GM21390 (cell line): ENCODE measurements at regions not wholly inside any gene's neighbourhood (a gene's known extent, or its start where the extent isn't known, plus 50 kb on each side); places are given as distances from the start of the nearest gene placed in this dataset.
"Not testable (repeated sequence)": the region's sequence is repeated elsewhere in the genome, so short reads cannot be mapped to it uniquely, and the experiment has no call there.

ENCODE experiments used
- ATAC-seq: cut with Tn5 transposase; IDR thresholded peaks from one replicate; pipeline ENCODE4 v1.9.1; 2021; ENCODE audit not compliant: unreplicated experiment

- no peak for ATAC-seq
Measured at GRCh38 chr11:37948258-37948657, 1350.2 kb upstream of the RAG2 start.

- ATAC-seq, result no peak
Measured at GRCh38 chr11:37947821-37948220, 1349.8 kb upstream of the RAG2 start.

GRCh38 chr11:37946155-37946766 is 1348.2 kb upstream of the RAG2 start:
- peak; percentile 88 for ATAC-seq

GRCh38 chr11:37942081-37942480 is 1344.0 kb upstream of the RAG2 start:
- ATAC-seq, result no peak

- no peak for ATAC-seq
Measured at GRCh38 chr11:37929100-37929653, 1331.1 kb upstream of the RAG2 start.

DNA sequence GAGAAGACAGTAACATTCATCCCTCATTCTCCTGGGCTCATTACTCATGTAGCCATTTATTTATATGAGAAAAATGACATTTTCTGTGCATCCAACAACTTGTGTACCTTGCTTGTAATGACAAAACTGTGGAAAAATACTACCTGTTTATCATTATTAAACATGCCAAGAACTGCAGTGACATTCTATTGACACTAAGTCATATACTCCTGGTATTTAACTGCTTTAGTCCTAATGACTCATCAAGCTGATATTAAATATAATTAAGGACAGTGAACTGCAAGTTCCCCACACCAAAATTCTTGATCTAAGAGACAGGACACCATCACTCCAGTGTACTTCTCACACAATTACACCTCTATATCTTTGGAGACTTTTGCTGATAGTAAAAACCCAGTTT is 1328.7 kb upstream of the RAG2 start:
- ATAC-seq, result no peak

DNA sequence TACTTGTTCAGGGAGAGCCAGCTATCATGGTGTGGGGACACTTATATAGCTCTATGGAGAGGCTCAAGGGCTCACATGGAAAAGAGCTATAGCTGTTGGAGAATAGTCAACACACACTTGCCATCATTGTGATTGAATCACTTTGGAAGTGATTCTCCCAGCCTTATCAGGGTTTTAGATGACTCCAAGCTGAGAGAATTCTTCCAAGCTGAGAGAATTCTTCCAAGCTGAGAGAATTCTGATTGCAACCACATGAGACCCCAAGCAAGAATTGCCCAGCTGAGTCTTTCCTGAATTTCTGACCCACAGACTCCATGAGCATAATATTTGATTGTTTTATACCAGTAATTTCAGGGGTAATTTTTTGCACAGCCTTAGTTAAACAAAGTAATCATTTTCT is 1318.3 kb upstream of the RAG2 start:
- ATAC-seq, result no peak

DNA sequence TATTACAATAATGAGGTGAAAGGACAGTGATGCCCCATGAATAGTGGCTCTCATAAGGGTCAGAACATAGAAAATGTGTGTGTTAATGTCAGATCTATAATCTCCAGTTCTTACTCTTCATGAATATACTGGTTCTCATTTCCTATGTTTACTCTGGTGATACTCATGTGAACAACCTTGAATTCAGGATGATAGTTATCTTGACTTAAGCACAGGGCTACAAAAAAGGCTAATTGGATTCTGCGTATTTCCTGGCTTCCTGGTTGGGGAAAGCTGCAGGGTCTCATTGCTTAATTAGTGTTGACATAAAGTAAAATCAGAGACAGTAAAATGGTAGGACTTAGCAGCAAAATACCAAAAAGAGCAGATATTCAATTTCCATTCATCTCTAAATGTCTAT is 1316.8 kb upstream of the RAG2 start:
- no peak for ATAC-seq

- ATAC-seq, result no peak
Measured at GRCh38 chr11:37908219-37908548, 1310.1 kb upstream of the RAG2 start.

GRCh38 chr11:37907436-37908218 is 1309.6 kb upstream of the RAG2 start:
- no peak for ATAC-seq

- ATAC-seq, result no peak
Measured at GRCh38 chr11:37905707-37906417, 1307.8 kb upstream of the RAG2 start.

DNA sequence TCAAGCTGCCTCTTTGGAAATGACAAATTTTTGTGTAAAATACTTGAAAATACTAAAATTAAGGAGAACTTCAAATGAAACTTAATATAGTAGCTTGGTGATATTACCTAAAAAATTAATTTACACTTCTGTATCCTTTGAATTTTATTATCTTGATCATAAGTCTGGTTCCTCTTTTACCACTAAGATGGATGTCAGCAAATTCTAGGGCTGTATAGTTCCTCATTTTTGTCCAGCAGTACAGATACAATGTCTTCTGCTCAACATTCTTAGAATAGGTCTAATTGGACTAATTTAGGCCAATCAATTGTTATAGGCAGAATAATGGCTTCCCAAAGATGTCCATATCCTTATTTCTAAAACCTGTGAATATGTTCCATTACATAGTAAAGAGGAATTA is 1298.0 kb upstream of the RAG2 start:
- no peak for ATAC-seq

DNA sequence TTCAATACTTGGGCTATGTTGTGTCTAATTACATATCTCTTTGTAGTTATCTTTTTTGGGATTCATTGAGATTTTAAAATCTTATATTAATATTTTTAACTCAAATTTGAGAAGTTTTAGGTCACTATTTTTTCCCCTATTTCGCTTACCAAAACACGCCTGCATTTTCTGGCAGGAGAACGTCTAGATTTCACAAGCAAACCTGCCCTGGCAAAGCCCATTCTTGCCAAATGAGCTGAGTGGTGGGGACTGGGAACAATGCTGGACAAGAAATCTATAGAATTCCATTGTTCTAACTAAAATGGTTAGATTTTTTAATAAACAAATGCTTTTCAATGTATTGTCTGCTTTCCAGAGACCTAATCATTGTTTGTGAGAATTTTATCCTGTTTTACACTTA is 1283.7 kb upstream of the RAG2 start:
- ATAC-seq, result no peak

GRCh38 chr11:37861671-37862070 is 1263.6 kb upstream of the RAG2 start:
- ATAC-seq, result no peak

DNA sequence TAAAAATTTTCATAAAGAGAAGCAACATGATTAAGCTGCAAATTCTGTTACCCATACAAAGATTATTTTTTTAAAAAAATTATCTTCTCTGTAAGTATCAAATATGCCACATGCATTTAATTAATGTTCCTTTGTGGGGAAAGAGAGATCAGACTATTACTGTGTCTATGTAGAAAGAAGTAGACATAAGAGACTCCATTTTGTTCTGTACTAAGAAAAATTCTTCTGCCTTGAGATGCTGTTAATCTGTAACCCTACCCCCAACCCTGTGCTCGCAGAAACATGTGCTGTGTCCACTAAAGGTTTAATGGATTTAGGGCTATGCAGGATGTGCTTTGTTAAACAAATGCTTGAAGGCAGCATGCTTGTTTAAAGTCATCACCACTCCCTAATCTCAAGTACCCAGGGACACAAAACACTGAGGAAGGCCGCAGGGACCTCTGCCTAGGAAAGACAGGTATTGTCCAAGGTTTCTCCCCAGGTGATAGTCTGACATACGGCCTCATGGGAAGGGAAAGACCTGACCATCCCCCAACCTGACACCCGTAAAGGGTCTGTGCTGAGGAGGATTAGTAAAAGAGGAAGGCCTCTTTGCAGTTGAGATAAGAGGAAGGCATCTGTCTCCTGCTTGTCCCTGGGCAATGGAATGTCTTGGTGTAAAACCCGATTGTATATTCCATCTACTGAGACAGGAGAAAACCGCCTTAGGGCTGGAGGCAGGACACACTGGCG is 1260.9 kb upstream of the RAG2 start:
- ATAC-seq, result not testable (repeated sequence)

- no peak for ATAC-seq
Measured at GRCh38 chr11:37858398-37858797, 1260.4 kb upstream of the RAG2 start.

DNA sequence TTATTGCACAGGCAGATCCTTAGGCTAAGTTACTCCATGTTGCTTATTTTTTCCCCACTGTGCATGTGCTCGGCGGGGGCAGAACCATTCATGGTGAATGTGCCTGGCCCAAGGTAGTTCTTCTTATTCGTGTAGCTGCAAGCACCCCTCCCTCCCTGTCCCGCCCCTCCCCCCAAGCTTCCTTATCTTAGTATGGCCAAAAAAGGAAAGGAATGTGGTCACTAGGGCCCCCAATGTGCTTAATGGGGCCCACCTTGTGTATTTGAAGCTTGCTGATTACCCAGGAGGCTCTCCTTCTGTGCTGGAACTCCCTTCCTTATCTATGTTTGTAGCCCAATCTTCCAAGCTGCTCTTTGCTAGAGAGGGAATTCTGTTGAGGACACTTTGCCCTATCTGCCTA is 1259.7 kb upstream of the RAG2 start:
- no peak for ATAC-seq

GRCh38 chr11:37849706-37850105 is 1251.7 kb upstream of the RAG2 start:
- no peak for ATAC-seq

GRCh38 chr11:37843603-37844002 is 1245.6 kb upstream of the RAG2 start:
- ATAC-seq, result no peak

GRCh38 chr11:37841016-37841415 is 1243.0 kb upstream of the RAG2 start:
- no peak for ATAC-seq

GRCh38 chr11:37840345-37840744 is 1242.3 kb upstream of the RAG2 start:
- ATAC-seq, result not testable (repeated sequence)
